ENCODE measurements at regions not wholly inside any gene's neighbourhood (a gene's known extent, or its start where the extent isn't known, plus 50 kb on each side); places are given as distances from the start of the nearest gene placed in this dataset.

DNA sequence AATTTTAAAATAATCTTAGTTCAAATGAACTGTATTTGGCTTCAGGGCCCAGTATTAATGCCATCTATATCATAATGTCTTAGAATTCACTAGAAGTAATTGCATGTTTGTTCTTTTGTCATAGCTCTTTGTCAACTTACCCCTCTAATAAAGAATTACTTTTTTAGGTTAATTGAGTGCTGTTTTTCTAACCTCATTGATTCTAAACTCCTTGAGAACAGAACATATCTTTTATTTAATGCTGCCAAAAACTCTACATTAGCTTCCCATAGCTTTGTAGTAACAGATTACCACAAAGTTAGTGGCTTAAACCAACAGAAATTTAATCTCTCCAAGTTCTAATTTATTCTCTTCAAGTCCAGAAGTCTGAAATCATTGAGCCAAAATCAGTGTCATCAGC lies 242.4 kb downstream of the LURAP1L start:
- TF ChIP-seq CTCF (IDR thresholded peaks at IDR 0.05; ENCODE audit: borderline replicate concordance, control extremely low read depth, extremely low read depth, insufficient read depth, missing control alignments): no peak
- no peak for DNase-seq (ENCODE audit: low spot score)
- in situ Hi-C loops (cut with MboI; ENCODE audit: low sequenced_read_pairs, unreplicated experiment): no loop called here

DNA sequence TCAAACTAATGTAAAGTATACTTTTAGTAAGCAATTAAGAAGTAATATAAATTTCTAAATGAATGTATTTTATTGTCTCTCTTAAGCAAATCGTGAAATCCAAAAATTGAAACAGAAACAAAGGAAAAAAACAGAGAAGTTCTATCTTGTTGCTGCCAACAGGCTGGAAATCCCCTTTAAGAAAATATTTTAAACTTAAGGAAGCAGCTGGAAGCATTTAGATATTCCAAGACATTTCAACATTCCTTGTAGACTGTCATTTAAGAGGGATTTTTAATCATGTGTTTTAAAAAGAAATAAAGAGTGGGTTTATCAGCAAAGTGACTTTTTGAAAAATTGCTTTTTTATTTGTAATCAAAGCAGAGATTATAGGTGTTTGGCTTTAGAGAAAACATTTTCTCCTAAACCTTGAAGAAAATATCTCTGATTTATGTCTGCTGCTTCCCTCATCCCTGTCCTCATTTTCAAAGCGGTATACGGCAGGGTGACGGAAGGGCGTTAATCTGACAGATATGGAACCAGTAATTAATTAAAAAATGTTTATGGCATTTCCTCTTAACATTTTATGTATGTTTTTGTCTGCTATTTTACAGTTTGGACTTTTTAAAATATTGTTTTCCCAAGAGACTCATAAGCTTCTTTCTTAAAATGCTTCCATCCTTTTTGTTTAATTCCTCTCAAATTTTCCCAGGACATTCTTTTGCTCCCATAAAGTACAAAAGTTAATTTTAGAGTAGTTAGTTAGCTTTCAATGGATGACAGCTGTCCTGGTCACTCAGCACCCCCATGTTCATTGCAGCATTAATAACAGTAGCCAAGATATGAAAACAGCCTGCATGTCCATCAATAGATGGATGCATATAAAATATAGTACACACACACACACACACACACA lies 245.6 kb downstream of the LURAP1L start:
- in situ Hi-C loops (cut with MboI; ENCODE audit: low sequenced_read_pairs, unreplicated experiment): no loop called here
- no peak for DNase-seq (ENCODE audit: low spot score)
- no peak for TF ChIP-seq CTCF (IDR thresholded peaks at IDR 0.05; ENCODE audit: borderline replicate concordance, control extremely low read depth, extremely low read depth, insufficient read depth, missing control alignments)

- no peak for TF ChIP-seq CTCF (IDR thresholded peaks at IDR 0.05; ENCODE audit: borderline replicate concordance, control extremely low read depth, extremely low read depth, insufficient read depth, missing control alignments)
- in situ Hi-C loops (cut with MboI; ENCODE audit: low sequenced_read_pairs, unreplicated experiment): no loop called here
- DNase-seq (ENCODE audit: low spot score): no peak
Observed at GRCh38 chr9:13022756-13023155, 247.9 kb downstream of the LURAP1L start.

- no peak for DNase-seq (ENCODE audit: low spot score)
- in situ Hi-C loops (cut with MboI; ENCODE audit: low sequenced_read_pairs, unreplicated experiment): no loop called here
- no peak for TF ChIP-seq CTCF (IDR thresholded peaks at IDR 0.05; ENCODE audit: borderline replicate concordance, control extremely low read depth, extremely low read depth, insufficient read depth, missing control alignments)
Observed at GRCh38 chr9:13023498-13023897, 248.7 kb downstream of the LURAP1L start.

DNA sequence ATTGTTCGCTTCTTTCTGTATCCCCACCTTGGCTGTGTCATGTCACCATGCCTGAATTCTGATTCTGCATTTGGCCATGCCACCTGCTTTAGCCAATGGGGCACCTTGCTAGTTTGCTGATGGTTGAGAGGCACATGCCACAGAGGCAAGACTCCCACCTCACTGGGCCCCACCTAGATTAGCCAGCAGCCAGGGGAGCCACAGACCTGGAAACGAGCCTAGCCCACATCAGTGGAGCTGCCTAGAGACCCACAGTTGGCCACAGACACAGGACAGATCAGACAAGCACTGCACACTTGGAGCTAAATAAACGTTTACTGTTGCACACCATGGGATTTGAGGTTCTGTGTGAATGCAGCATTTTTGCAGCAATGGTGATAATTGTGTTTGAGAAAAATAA lies 252.1 kb downstream of the LURAP1L start:
- no peak for DNase-seq (ENCODE audit: low spot score)
- in situ Hi-C loops (cut with MboI; ENCODE audit: low sequenced_read_pairs, unreplicated experiment): no loop called here

DNA sequence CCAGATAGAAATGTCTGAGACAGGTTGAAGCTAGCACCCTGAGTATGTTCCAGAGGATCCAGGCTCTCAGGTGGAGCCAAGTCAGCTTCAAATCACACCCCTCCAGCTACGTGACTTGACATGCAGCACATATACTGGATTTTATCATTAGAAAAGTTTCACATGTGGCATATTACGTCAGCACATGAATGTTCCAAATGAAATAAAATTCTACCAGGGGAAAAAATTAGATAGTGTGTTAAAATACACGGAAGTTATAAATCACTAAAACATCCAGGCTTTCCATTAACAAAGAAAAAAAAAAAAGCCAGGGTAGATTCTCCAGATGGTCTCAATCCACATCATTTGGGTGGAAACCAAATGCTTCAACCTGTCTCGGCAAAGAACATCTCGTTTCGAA lies 251.6 kb downstream of the MPDZ start:
- TF ChIP-seq CTCF (IDR thresholded peaks at IDR 0.05; ENCODE audit: borderline replicate concordance, control extremely low read depth, extremely low read depth, insufficient read depth, missing control alignments): no peak
- in situ Hi-C loops (cut with MboI; ENCODE audit: low sequenced_read_pairs, unreplicated experiment): no loop called here

More for the DNA sequence above, 252.1 kb downstream of the LURAP1L start:
- no peak for TF ChIP-seq CTCF (IDR thresholded peaks at IDR 0.05; ENCODE audit: borderline replicate concordance, control extremely low read depth, extremely low read depth, insufficient read depth, missing control alignments)

More for the DNA sequence above, 251.6 kb downstream of the MPDZ start:
- DNase-seq (ENCODE audit: low spot score): no peak
